ENCODE measurements at regions not wholly inside any gene's neighbourhood (a gene's known extent, or its start where the extent isn't known, plus 50 kb on each side); places are given as distances from the start of the nearest gene placed in this dataset.

DNA sequence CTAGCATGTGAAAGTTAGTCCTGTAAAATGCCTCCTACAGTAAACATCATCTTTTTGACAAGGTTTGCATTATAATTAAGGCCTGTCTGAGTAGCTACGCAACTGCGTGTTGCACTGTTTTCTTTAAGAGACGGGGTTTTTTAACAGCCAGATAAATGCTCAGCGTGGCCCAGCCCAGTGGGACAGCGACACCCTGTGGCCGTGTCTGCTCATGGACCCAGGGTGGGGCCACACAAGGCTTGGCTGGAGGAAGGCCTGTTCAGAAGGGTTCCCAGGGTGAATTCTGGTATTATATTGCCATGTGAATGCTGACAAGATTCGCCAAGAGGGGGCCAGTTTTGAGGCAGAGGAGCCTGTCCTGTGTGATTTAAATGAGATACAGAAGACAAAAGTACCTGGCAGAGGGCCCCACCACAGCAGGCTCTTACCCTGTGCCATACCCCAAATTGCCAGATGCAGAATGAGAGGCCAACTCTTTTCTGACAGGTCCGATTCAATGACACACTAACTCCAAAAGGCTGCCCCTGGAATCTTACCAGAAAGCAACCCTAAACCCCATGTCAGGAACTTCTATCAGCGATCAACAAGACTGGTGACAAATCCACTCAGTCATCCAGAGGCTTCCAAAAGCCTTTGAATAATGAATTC is 65.9 kb upstream of the IRX6 start:
- no TSS peak for BruUV-seq (replicated peaks)
- no peak overlapping the region for H3K27ac ChIP-seq (ENCODE audit: low read depth, low read length, poor library complexity, severe bottlenecking)
- no peak overlapping the region for H3K4me3 ChIP-seq (ENCODE audit: low read depth, low read length, poor library complexity, severe bottlenecking)
- H3K36me3 ChIP-seq (ENCODE audit: insufficient read depth, low read length): no peaks in the 10 kb centered on the region
- ChIA-PET POLR2A (no interaction called here), CTCF (ENCODE audit: unreplicated experiment) (no interaction called here)
- no peaks in the 10 kb centered on the region for H3K79me2 ChIP-seq (ENCODE audit: insufficient read depth, low read depth, low read length)
- H3K9me2 ChIP-seq (ENCODE audit: insufficient read depth, low read length): no peaks in the 10 kb centered on the region
- no peaks in the 10 kb centered on the region for H3K4me1 ChIP-seq (ENCODE audit: insufficient read depth, low read length, poor library complexity, severe bottlenecking)
- no peak overlapping the region for H3K4me2 ChIP-seq (ENCODE audit: low read length)
- no peak overlapping the region for H2AFZ ChIP-seq (ENCODE audit: low read length)
- intact Hi-C loops (cut with micrococcal nuclease; ENCODE audit: unreplicated experiment): no loop called here
- no peaks in the 10 kb centered on the region for H4K20me1 ChIP-seq (ENCODE audit: insufficient read depth, low read length)
- DNase-seq (ENCODE audit: low spot score): peak; percentile 51
- H3K9me3 ChIP-seq (ENCODE audit: low read length): no peaks in the 10 kb centered on the region
- TF ChIP-seq EZH2phosphoT487 (IDR thresholded peaks at IDR 0.05; ENCODE audit: borderline replicate concordance, low read depth, low read length): no peak
- TF ChIP-seq, protein P1, sequence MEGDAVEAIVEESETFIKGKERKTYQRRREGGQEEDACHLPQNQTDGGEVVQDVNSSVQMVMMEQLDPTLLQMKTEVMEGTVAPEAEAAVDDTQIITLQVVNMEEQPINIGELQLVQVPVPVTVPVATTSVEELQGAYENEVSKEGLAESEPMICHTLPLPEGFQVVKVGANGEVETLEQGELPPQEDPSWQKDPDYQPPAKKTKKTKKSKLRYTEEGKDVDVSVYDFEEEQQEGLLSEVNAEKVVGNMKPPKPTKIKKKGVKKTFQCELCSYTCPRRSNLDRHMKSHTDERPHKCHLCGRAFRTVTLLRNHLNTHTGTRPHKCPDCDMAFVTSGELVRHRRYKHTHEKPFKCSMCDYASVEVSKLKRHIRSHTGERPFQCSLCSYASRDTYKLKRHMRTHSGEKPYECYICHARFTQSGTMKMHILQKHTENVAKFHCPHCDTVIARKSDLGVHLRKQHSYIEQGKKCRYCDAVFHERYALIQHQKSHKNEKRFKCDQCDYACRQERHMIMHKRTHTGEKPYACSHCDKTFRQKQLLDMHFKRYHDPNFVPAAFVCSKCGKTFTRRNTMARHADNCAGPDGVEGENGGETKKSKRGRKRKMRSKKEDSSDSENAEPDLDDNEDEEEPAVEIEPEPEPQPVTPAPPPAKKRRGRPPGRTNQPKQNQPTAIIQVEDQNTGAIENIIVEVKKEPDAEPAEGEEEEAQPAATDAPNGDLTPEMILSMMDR (conservative IDR thresholded peaks at IDR 0.05; ENCODE audit: low read length): peak; percentile 86

- ChIA-PET POLR2A (no interaction called here), CTCF (ENCODE audit: unreplicated experiment) (no interaction called here)
- BruUV-seq (replicated peaks): no TSS peak
These were observed 62.7 kb upstream of the IRX6 start for GRCh38 chr16:55261301-55261700.

More at GRCh38 chr16:55261301-55261700, 62.7 kb upstream of the IRX6 start:
- Histone ChIP-seq H4K20me1 (ENCODE audit: insufficient read depth, low read length) (no peaks in the 10 kb centered on the region), H3K9me3 (ENCODE audit: low read length) (no peaks in the 10 kb centered on the region), H3K9me2 (ENCODE audit: insufficient read depth, low read length) (no peaks in the 10 kb centered on the region), H3K4me1 (ENCODE audit: insufficient read depth, low read length, poor library complexity, severe bottlenecking) (no peaks in the 10 kb centered on the region), H3K27ac (ENCODE audit: low read depth, low read length, poor library complexity, severe bottlenecking) (no peak overlapping the region), H3K36me3 (ENCODE audit: insufficient read depth, low read length) (no peaks in the 10 kb centered on the region), H3K79me2 (ENCODE audit: insufficient read depth, low read depth, low read length) (no peaks in the 10 kb centered on the region), H2AFZ (ENCODE audit: low read length) (no peak overlapping the region), H3K4me2 (ENCODE audit: low read length) (no peak overlapping the region), H3K4me3 (ENCODE audit: low read depth, low read length, poor library complexity, severe bottlenecking) (no peak overlapping the region)
- intact Hi-C loops (cut with micrococcal nuclease; ENCODE audit: unreplicated experiment): no loop called here
- TF ChIP-seq EZH2phosphoT487 (IDR thresholded peaks at IDR 0.05; ENCODE audit: borderline replicate concordance, low read depth, low read length): no peak
- TF ChIP-seq, protein P1 (conservative IDR thresholded peaks at IDR 0.05; ENCODE audit: low read length): no peak
- no peak for DNase-seq (ENCODE audit: low spot score)
